Muscle layer of colon (tissue), 2 donors: ENCODE measurements at regions not wholly inside any gene's neighbourhood (a gene's known extent, or its start where the extent isn't known, plus 50 kb on each side); places are given as distances from the start of the nearest gene placed in this dataset.

Source experiments
- H3K27ac ChIP-seq: one replicate; pipeline ENCODE4 v1.7.0; 2013; ENCODE audit warnings: low read depth, mild to moderate bottlenecking, low read length, moderate library complexity
- H3K27me3 ChIP-seq, 2 donors: one replicate each; pipeline ENCODE4 v1.7.0; 2013; ENCODE audit warnings: low read length in 2 of 2, mild to moderate bottlenecking in 2 of 2; ENCODE audit not compliant: insufficient read depth in 2 of 2, control insufficient read depth in 1 of 2
- H3K36me3 ChIP-seq: one replicate; pipeline ENCODE4 v1.7.0; 2013; ENCODE audit warnings: mild to moderate bottlenecking, low read length; ENCODE audit not compliant: insufficient read depth
- H3K4me1 ChIP-seq: one replicate; pipeline ENCODE4 v1.7.0; 2013; ENCODE audit warnings: mild to moderate bottlenecking, low read length; ENCODE audit not compliant: insufficient read depth
- H3K4me3 ChIP-seq, 2 donors: one replicate each; pipeline ENCODE4 v1.7.0; 2013; ENCODE audit warnings: low read length in 2 of 2, low read depth in 1 of 2, mild to moderate bottlenecking in 1 of 2, moderate library complexity in 1 of 2
- H3K9ac ChIP-seq: one replicate; pipeline ENCODE4 v1.7.0; 2013; ENCODE audit warnings: low read length
- H3K9me3 ChIP-seq: one replicate; pipeline ENCODE4 v1.7.0; 2013; ENCODE audit warnings: mild to moderate bottlenecking, low read length
- donor health status: abdominal sarcoma.
- donor health status: Adenocarcinoma of cecum.

DNA sequence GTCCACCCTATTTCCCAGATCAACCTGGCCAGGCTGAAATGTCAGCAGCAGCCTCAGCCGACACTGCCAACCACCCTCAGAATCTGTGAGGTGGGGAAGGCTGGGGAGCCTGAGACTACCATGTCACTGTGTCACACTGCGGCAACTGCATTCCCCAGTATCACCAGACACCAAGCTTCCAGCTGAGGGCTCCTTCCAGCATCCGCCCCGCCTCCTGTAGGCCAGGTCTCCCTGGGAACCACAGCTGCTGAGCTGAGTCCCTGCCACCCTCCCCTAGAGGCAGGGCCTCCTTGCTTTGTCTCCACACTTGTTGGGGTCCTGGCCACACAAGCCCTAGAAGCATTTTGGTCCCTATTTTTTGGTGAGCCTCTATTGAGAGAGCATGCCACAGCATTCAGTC is 115.7 kb downstream of the UNC5CL start:
- Histone ChIP-seq H3K36me3 (no peaks in the 10 kb centered on the region), H3K9me3 (no peaks in the 10 kb centered on the region), H3K9ac (no peak overlapping the region), H3K4me3 (no peak overlapping the region), H3K27ac (no peak overlapping the region), H3K4me1 (no peaks in the 10 kb centered on the region), H3K27me3 (no peaks in the 10 kb centered on the region)

DNA sequence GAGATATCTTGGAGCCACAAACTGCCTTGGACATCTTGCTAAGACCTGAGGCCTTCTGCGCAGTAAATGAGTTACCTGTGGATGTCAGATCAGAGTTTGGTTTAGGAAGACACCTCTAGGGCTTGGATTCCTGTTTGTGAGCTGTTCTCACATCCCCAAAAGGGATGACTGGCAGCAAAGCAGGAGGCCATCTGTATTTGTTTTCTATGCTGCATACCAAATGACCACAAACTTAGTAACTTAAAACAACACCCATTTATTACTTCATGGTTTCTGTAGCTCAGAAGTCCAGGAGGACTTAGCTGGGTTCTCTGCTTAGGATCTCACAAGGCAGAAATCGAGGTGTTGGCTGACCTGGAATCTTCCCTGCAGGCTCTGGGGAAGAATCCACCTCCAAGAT is 116.7 kb downstream of the UNC5CL start:
- Histone ChIP-seq H3K9ac (no peak overlapping the region), H3K4me3 (no peak overlapping the region)

DNA sequence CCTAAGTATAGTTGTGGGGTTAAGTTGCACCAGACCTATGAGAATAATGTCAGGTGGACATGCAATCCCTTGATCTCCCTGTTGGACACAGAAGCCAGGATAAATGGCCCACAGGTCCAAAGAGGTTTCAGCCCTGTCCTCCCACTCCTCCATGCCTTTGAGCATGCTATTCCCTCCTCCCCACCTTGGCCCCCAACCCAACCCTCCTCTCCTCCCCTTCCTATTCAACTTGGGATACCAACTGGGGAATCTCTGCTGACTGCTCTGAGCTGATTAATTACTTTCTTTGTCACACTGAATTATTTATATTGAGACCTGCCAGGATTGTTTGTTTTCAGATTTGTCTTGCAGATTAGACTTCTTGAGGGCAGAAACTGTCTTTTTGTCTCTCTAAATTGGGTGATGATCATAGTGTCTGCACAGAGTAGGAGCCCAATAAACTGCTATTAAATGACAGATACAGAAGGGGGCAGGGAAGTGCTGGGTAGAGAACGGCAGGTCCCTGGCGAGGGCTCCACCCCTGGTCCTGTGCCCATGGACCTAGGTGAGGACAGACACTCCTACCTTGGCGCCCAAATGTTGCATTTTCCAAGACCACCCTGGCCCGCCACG is 120.9 kb downstream of the UNC5CL start:
- Histone ChIP-seq H3K27me3 (no peaks in the 10 kb centered on the region), H3K4me1 (peaks cover 24% of the 10 kb centered on the region), H3K9me3 (no peaks in the 10 kb centered on the region), H3K36me3 (no peaks in the 10 kb centered on the region), H3K9ac (no peak overlapping the region), H3K4me3 (no peak overlapping the region), H3K27ac (no peak overlapping the region)

More for the DNA sequence above, 116.7 kb downstream of the UNC5CL start:
- Histone ChIP-seq H3K27ac (no peak overlapping the region), H3K36me3 (no peaks in the 10 kb centered on the region), H3K4me1 (peaks cover 3% of the 10 kb centered on the region), H3K27me3 (no peaks in the 10 kb centered on the region), H3K9me3 (no peaks in the 10 kb centered on the region)

DNA sequence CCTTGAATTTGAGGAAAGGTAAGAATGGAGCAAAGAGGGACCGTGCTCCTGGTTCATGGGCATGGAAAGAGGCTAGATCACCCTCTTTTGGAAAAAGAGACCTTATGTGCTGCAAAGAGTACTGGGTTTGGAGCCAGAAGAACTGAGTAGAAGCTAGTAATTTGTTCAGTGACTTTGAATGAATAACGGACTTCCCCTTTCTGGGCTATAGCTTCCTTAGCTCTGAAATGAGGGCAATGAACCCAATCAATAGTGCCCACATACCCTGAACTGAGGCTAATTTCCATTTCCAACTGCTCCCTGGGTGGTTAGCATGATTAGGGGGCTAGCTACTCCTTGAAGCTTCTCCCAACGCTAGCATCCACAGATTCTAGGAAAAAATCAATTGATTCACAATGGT is 121.4 kb downstream of the UNC5CL start:
- no peaks in the 10 kb centered on the region for H3K36me3 ChIP-seq
- peaks cover 24% of the 10 kb centered on the region for H3K4me1 ChIP-seq
- no peak overlapping the region for H3K9ac ChIP-seq
- H3K4me3 ChIP-seq = no peak overlapping the region
- no peaks in the 10 kb centered on the region for H3K9me3 ChIP-seq
- no peak overlapping the region for H3K27ac ChIP-seq
- no peaks in the 10 kb centered on the region for H3K27me3 ChIP-seq

DNA sequence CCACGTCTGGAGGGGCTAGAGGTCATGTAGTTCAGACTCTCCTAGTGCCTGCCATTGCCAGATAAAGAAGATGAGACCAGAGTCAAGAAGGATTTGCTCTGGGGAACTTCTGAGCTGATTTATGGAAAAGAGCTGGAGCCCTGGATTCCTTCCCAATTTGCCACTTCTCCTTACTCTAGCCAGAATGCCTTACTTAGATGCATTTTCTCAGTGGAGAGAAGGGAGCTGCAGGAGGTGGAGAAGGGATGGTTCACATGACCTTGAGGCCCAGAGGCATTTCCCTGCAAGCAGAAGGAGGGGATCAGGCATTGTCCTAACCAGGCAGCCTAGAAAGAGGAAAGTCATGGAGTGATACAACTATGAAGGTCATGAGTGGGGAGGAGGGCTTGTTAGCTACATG is 122.2 kb downstream of the UNC5CL start:
- no peak overlapping the region for H3K27ac ChIP-seq
- peaks cover 24% of the 10 kb centered on the region for H3K4me1 ChIP-seq
- H3K9ac ChIP-seq = no peak overlapping the region
- no peaks in the 10 kb centered on the region for H3K36me3 ChIP-seq
- no peaks in the 10 kb centered on the region for H3K27me3 ChIP-seq
- no peak overlapping the region for H3K4me3 ChIP-seq
- H3K9me3 ChIP-seq = no peaks in the 10 kb centered on the region

DNA sequence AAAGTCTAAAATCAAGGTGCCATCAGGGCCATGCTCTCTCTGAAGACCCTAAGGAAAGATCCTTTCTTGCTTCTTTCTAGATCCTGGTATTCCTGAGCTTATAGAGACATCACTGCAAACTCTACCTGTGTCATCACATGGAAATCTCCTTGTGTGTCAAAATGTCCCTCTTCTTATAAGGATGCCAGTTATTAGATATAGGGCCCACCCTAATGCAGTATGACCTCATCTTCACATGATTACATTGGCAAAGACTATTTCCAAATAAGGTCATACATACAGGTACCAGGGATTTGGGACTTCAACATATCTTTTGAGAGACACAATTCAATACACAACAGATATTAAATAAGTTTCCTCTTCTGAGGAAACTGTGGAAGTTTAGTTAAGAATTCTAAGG is 123.9 kb downstream of the UNC5CL start:
- Histone ChIP-seq H3K27ac (no peak overlapping the region), H3K9me3 (no peaks in the 10 kb centered on the region), H3K9ac (no peak overlapping the region), H3K4me3 (no peak overlapping the region), H3K36me3 (no peaks in the 10 kb centered on the region), H3K4me1 (peaks cover 24% of the 10 kb centered on the region), H3K27me3 (no peaks in the 10 kb centered on the region)

DNA sequence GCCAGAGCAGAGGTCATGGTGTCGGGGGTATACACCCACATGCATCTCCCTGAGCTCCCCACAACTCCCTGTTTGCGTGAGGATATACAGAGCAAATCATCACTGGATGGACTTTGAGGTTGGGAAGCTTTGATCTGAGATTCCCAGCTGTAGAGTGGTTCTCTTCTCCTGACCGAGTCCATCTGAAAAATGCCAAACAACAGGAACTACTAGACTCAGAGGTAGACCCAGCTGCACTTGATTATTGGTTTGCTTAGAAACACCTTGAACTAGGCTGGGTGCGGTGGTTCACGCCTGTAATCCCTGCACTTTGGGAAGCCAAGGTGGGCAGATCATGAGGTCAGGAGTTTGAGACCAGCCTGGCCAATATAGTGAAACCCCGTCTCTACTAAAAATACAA is 125.0 kb downstream of the UNC5CL start:
- Histone ChIP-seq H3K9ac (no peak overlapping the region), H3K27me3 (no peaks in the 10 kb centered on the region), H3K4me3 (no peak overlapping the region), H3K27ac (no peak overlapping the region), H3K36me3 (no peaks in the 10 kb centered on the region), H3K4me1 (peaks cover 24% of the 10 kb centered on the region), H3K9me3 (no peaks in the 10 kb centered on the region)

DNA sequence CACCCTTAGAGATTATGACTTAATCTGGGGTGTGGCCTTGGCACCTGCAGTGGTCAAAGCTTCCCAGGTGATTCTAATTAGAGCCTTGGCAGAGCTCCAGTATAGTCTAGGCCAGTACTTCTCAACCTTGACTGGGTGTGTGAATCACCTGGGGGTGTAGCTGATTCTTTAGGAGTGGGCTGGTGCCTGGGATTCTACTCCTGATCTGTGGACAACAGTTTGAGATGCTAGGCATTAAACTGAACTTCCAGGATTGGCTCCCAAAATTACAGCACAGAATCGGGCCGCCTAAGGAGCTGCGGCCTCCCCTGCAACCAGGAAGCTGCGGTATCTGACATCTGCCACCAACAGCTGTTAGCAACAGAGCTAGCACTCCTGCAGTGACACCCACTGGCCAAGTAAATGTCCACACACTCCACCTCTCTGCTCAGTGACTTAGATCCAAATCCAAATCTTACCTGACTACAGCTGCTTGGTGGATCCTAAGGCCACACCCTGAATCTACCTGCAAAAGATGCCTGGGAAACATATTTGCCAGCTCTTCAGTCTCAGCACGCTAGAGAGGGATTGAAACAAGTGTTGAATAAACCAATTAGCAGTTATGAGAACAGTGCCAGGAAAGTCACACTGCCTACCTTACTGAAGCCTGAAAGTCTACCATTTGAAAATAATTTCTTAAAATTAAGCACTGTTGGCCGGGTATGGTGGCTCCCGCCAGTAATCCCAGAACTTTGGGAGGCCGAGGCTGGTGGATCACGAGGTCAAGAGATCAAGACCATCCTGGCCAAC is 126.7 kb downstream of the UNC5CL start:
- H3K9me3 ChIP-seq = no peaks in the 10 kb centered on the region
- H3K27me3 ChIP-seq = no peaks in the 10 kb centered on the region
- H3K9ac ChIP-seq = no peak overlapping the region
- H3K4me1 ChIP-seq = peaks cover 26% of the 10 kb centered on the region
- no peak overlapping the region for H3K27ac ChIP-seq
- H3K36me3 ChIP-seq = no peaks in the 10 kb centered on the region
- no peak overlapping the region for H3K4me3 ChIP-seq

DNA sequence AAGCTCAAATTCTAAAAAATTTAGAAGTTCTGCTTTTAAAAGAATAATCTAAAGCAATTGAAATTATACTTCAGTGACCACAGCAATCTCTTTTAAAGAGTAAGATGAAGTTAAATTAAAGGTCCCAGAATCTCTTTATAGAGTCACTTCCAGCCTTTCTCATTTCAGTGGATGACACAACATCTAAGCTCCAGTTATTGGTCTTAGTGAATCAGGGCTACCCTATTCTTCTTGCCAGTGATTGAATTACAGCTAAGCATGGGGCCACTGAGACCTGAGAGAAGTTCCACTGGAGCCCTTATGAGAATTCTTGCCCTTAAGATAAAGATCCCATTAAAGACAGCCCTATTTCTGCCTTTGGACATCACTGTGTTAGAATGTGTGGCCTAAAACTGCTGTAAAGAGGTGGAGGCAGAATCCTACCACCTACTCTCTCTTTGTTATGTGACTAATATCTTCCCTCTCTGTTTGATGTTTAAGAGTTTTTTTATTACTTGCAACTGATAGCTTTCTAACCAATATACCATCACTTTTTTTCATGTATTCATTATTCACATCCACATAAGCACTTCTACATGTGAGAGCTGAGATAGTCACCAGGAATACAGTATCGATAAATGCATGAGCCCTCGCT is 128.6 kb downstream of the UNC5CL start:
- peaks cover 11% of the 10 kb centered on the region for H3K4me1 ChIP-seq
- no peak overlapping the region for H3K4me3 ChIP-seq
- H3K36me3 ChIP-seq = no peaks in the 10 kb centered on the region
- no peak overlapping the region for H3K9ac ChIP-seq
- no peaks in the 10 kb centered on the region for H3K27me3 ChIP-seq
- no peaks in the 10 kb centered on the region for H3K9me3 ChIP-seq
- H3K27ac ChIP-seq = no peak overlapping the region

DNA sequence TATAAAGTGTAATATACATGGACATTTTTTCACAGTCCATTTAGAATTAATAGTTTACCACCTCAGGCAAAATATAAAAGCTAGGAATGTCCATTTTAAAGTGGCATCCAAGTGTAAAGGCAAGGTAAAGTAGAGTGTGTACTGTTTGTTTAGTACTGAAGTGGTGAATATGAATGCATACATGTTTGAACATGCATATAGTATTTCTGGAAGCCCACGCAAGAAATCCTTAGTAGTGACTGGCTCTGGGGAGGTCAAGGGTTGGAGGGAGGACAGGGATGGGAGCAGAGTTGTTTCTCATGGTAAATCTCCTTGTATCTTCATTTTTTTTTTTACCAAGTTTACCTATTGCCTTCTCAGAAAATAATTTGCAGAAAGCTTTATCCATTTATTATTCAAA is 129.2 kb downstream of the UNC5CL start:
- Histone ChIP-seq H3K4me3 (no peak overlapping the region), H3K9ac (no peak overlapping the region), H3K4me1 (peaks cover 9% of the 10 kb centered on the region), H3K9me3 (no peaks in the 10 kb centered on the region), H3K27me3 (no peaks in the 10 kb centered on the region), H3K27ac (no peak overlapping the region), H3K36me3 (no peaks in the 10 kb centered on the region)

DNA sequence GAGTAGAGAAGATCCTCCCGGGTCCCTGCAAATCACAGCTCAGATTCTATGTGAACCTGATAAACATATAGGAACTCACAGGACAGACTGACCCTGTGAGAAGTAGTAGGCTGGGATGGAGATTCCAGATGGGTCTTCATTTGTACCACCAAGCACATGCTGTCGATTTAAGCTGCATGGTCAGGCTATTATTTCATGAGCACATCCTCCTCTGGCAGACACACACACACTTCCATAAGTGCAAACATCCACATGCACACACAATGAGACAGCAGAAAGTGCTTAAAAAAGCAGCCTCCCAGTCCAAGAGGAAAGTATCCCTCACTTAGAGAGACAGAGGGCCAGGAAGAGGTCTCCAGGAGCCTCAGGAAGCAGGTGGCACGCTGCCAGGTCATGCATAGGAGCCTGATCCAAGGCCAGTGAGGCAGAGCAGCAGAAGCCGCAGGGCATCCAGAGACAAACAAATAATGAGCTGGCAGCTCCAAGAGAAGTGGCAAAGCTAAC is 131.8 kb downstream of the UNC5CL start:
- Histone ChIP-seq H3K9ac (no peak overlapping the region), H3K27me3 (no peaks in the 10 kb centered on the region), H3K27ac (no peak overlapping the region), H3K4me3 (no peak overlapping the region), H3K4me1 (peaks cover 9% of the 10 kb centered on the region), H3K36me3 (no peaks in the 10 kb centered on the region), H3K9me3 (no peaks in the 10 kb centered on the region)
